ENCODE measurements at regions not wholly inside any gene's neighbourhood (a gene's known extent, or its start where the extent isn't known, plus 50 kb on each side); places are given as distances from the start of the nearest gene placed in this dataset.

DNA sequence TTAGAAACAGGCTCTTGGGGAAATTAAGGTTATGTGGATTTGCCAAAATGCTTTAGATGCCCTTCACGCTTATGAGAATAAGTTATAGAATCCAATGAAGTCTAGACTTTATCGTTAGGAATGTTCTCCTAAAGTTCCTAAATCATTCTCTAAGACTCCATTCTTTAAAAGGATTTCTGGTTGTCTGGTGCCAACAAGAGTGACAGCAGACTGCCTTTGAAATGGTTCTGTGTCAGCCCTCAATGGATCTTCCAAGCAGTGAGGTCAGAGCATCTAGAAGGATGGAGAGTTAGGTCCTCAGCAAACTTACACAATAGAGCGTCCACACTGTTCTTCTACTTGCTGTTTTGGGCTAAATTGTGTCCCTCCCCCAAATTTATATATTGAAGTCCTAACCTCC is 473.3 kb downstream of the GATA3 start:
- ATAC-seq (no peak), DNase-seq (no peak)
- intact Hi-C loops (cut with DNase I) = no loop called here
- Histone ChIP-seq H3K4me1 (no peaks in the 10 kb centered on the region), H3K27ac (no peak overlapping the region), H3K36me3 (no peaks in the 10 kb centered on the region), H3K4me3 (no peak overlapping the region), H3K9me3 (peaks cover 0 to 6% of the 10 kb centered on the region in 2 donors), H3K27me3 (no peaks in the 10 kb centered on the region)
- no peak for TF ChIP-seq CTCF (IDR thresholded peaks at IDR 0.05)

- intact Hi-C loops (cut with DNase I) = no loop called here
- Histone ChIP-seq H3K27ac (no peak overlapping the region), H3K9me3 (peaks cover 0 to 3% of the 10 kb centered on the region in 2 donors), H3K27me3 (no peaks in the 10 kb centered on the region), H3K36me3 (no peaks in the 10 kb centered on the region), H3K4me3 (no peak overlapping the region), H3K4me1 (no peaks in the 10 kb centered on the region)
- ATAC-seq = no peak
- TF ChIP-seq CTCF (IDR thresholded peaks at IDR 0.05) = no peak
- DNase-seq = no peak
These were observed 476.6 kb downstream of the GATA3 start for GRCh38 chr10:8531116-8531515.

DNA sequence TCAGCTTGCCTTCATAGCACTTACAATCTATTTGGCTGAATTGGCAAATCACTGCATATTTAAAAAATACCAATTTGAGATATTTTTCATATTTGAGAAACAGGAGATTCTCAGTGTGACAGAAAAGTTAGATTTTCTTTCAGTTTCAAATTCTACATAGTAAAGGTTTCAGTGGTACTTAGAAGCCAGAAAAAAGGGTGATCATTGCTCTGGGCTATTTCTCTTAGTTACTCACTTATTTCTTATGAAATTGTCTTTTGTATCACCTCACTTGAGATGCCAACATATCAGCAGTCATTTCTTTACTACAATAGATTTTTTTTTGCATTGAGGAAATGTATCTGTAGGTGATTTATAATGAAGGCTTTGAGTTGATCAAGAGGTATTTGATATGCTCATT is 478.2 kb downstream of the GATA3 start:
- no peaks in the 10 kb centered on the region for H3K9me3 ChIP-seq
- no peak for ATAC-seq
- intact Hi-C loops (cut with DNase I) = no loop called here
- H3K36me3 ChIP-seq = no peaks in the 10 kb centered on the region
- TF ChIP-seq CTCF (IDR thresholded peaks at IDR 0.05) = no peak
- DNase-seq = no peak
- H3K4me1 ChIP-seq = no peaks in the 10 kb centered on the region
- H3K27ac ChIP-seq = no peak overlapping the region
- no peaks in the 10 kb centered on the region for H3K27me3 ChIP-seq
- H3K4me3 ChIP-seq = no peak overlapping the region

DNA sequence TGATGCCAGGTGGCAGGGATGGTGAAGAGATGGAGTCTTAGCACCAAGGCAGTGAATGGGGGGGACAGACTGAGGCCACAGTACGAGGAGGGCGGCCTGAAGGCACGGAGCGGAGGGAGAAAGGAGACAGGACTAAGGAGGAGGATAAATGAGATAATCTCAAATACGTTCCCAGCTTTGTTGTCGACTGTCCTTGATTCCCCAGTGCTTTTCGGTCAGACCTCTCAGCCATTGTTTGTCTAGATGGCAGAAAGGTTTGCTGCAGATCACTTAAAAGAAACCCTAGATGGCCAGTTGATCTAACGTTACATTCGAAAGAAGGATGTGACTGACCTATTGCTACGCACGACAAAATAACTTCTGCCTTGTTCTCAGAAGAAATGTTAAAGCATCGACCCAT is 479.0 kb downstream of the GATA3 start:
- no peak overlapping the region for H3K27ac ChIP-seq
- ATAC-seq (no peak), DNase-seq (no peak)
- no peaks in the 10 kb centered on the region for H3K9me3 ChIP-seq
- no peaks in the 10 kb centered on the region for H3K27me3 ChIP-seq
- intact Hi-C loops (cut with DNase I) = no loop called here
- no peaks in the 10 kb centered on the region for H3K36me3 ChIP-seq
- H3K4me1 ChIP-seq = no peaks in the 10 kb centered on the region
- H3K4me3 ChIP-seq = no peak overlapping the region
- no peak for TF ChIP-seq CTCF (IDR thresholded peaks at IDR 0.05)

GRCh38 chr10:8534096-8534495 is 479.6 kb downstream of the GATA3 start:
- Histone ChIP-seq H3K4me1 (no peaks in the 10 kb centered on the region), H3K4me3 (no peak overlapping the region), H3K36me3 (no peaks in the 10 kb centered on the region), H3K27me3 (no peaks in the 10 kb centered on the region), H3K27ac (no peak overlapping the region), H3K9me3 (peaks cover 0 to 1% of the 10 kb centered on the region in 2 donors)
- intact Hi-C loops (cut with DNase I) = no loop called here
- DNase-seq = no peak
- TF ChIP-seq CTCF (IDR thresholded peaks at IDR 0.05) = no peak
- ATAC-seq = no peak
